SKM-1 treated with dmso at 0.1 percent for 144 hours (cell line): ENCODE measurements at regions not wholly inside any gene's neighbourhood (a gene's known extent, or its start where the extent isn't known, plus 50 kb on each side); places are given as distances from the start of the nearest gene placed in this dataset.
"Not testable (repeated sequence)": the region's sequence is repeated elsewhere in the genome, so short reads cannot be mapped to it uniquely, and the experiment has no call there.

Experiments
- DNase-seq: peaks from one replicate; lab custom pipeline; 2025; ENCODE audit not compliant: unreplicated experiment; lab: John Stamatoyannopoulos, UW

GRCh38 chr18:1648712-1649111 lies 744.0 kb downstream of the ADCYAP1 start:
- DNase-seq: peak; percentile 93

- no peak for DNase-seq
Measured at GRCh38 chr18:1652018-1652417, 747.3 kb downstream of the ADCYAP1 start.

- no peak for DNase-seq
Measured at GRCh38 chr18:1653873-1654272, 749.2 kb downstream of the ADCYAP1 start.

GRCh38 chr18:1657876-1658275 lies 753.2 kb downstream of the ADCYAP1 start:
- DNase-seq: no peak

- DNase-seq: no peak
Measured at GRCh38 chr18:1658908-1659566, 754.4 kb downstream of the ADCYAP1 start.

GRCh38 chr18:1663879-1664705 lies 759.4 kb downstream of the ADCYAP1 start:
- DNase-seq: peak; percentile 41

- DNase-seq: no peak
Measured at GRCh38 chr18:1665079-1665478, 760.4 kb downstream of the ADCYAP1 start.

GRCh38 chr18:1668279-1668678 lies 763.6 kb downstream of the ADCYAP1 start:
- DNase-seq: no peak

- DNase-seq: not testable (repeated sequence)
Measured at GRCh38 chr18:1671710-1672109, 767.0 kb downstream of the ADCYAP1 start.

GRCh38 chr18:1676387-1676786 lies 771.7 kb downstream of the ADCYAP1 start:
- no peak for DNase-seq

GRCh38 chr18:1680108-1680507 lies 775.4 kb downstream of the ADCYAP1 start:
- no peak for DNase-seq

- no peak for DNase-seq
Measured at GRCh38 chr18:1691863-1692262, 787.2 kb downstream of the ADCYAP1 start.

GRCh38 chr18:1708006-1708405 lies 803.3 kb downstream of the ADCYAP1 start:
- DNase-seq: no peak

GRCh38 chr18:1710114-1710513 lies 805.4 kb downstream of the ADCYAP1 start:
- DNase-seq: no peak

GRCh38 chr18:1732143-1732542 lies 827.5 kb downstream of the ADCYAP1 start:
- DNase-seq: no peak

- no peak for DNase-seq
Measured at GRCh38 chr18:1746131-1746530, 825.2 kb downstream of the METTL4 start.

- no peak for DNase-seq
Measured at GRCh38 chr18:1751249-1751648, 820.1 kb downstream of the METTL4 start.

GRCh38 chr18:1760901-1761300 lies 810.4 kb downstream of the METTL4 start:
- no peak for DNase-seq

- DNase-seq: no peak
Measured at GRCh38 chr18:1774261-1774660, 797.0 kb downstream of the METTL4 start.

- DNase-seq: peak; percentile 16
Measured at GRCh38 chr18:1777843-1778242, 793.5 kb downstream of the METTL4 start.

- no peak for DNase-seq
Measured at GRCh38 chr18:1778496-1779178, 792.7 kb downstream of the METTL4 start.

- DNase-seq: no peak
Measured at GRCh38 chr18:1779587-1779986, 791.7 kb downstream of the METTL4 start.
